WTC11 (cell line): ENCODE measurements at regions not wholly inside any gene's neighbourhood (a gene's known extent, or its start where the extent isn't known, plus 50 kb on each side); places are given as distances from the start of the nearest gene placed in this dataset.

ENCODE experiments used
- ATAC-seq: fragments of 200-7000 bp; cut with Tn5 transposase; 2 replicates; pipeline ENCODE4 v1.10.0; 2021; ENCODE audit warnings: mild to moderate bottlenecking, moderate library complexity
- CTCF ChIA-PET: fragments of 300-600 bp; sonication (Branson Sonifier 250); formaldehyde crosslinking; loops from one replicate; lab custom pipeline; 2021; ENCODE audit warnings: antibody characterized with exemption; lab: Charles Lee
- POLR2A ChIA-PET: fragments of 350-600 bp; sonication (Branson Sonifier 250); formaldehyde crosslinking; loops from one replicate; lab custom pipeline; 2021; ENCODE audit warnings: antibody characterized with exemption; lab: Charles Lee
- DNase-seq: peaks from one replicate; pipeline ENCODE4 v3.0.0; 2021; ENCODE audit warnings: low spot score
- H3K27ac Mint-ChIP-seq: 2 replicates; pipeline ENCODE4 v1.8.0; 2021; ENCODE audit warnings: mixed read lengths
- H3K27me3 Mint-ChIP-seq: 2 replicates; pipeline ENCODE4 v1.8.0; 2021; ENCODE audit warnings: low read depth, mild to moderate bottlenecking, moderate library complexity, mixed read lengths
- H3K36me3 Mint-ChIP-seq: 2 replicates; pipeline ENCODE4 v1.8.0; 2021; ENCODE audit warnings: mixed read lengths
- H3K4me1 Mint-ChIP-seq: 2 replicates; pipeline ENCODE4 v1.8.0; 2022; ENCODE audit warnings: mixed read lengths
- H3K4me3 Mint-ChIP-seq: 2 replicates; pipeline ENCODE4 v1.8.0; 2021; ENCODE audit warnings: mild to moderate bottlenecking, moderate library complexity, mixed read lengths
- H3K9me3 Mint-ChIP-seq: 2 replicates; pipeline ENCODE4 v1.8.0; 2021; ENCODE audit warnings: mixed read lengths
- ELF4 ChIP-seq: sonication (generic); formaldehyde crosslinking; IDR thresholded peaks from 2 replicates; pipeline ENCODE4 v1.8.1; 2022; ENCODE audit warnings: low read depth, mild to moderate bottlenecking, moderate library complexity, missing genetic modification reagents
- EMX1 ChIP-seq: fragments of 250-450 bp; sonication (Bioruptor Pico); IDR thresholded peaks from 2 replicates; pipeline ENCODE4 v1.8.0; 2021; ENCODE audit warnings: mild to moderate bottlenecking
- GTF2I ChIP-seq: fragments of 250-450 bp; sonication (Bioruptor Pico); conservative IDR thresholded peaks from 2 replicates; pipeline ENCODE4 v1.4.0; 2021; ENCODE audit warnings: mild to moderate bottlenecking
- NR1H2 ChIP-seq: sonication (generic); formaldehyde crosslinking; IDR thresholded peaks from 2 replicates; pipeline ENCODE4 v1.9.0; 2021; ENCODE audit warnings: mild to moderate bottlenecking, moderate library complexity, missing genetic modification reagents
- PRRX2 ChIP-seq: fragments of 250-450 bp; sonication (Bioruptor Pico); IDR thresholded peaks from 2 replicates; pipeline ENCODE4 v1.8.0; 2021; ENCODE audit warnings: mild to moderate bottlenecking
- RORB ChIP-seq: fragments of 250-450 bp; sonication (Bioruptor Pico); IDR thresholded peaks from 2 replicates; pipeline ENCODE4 v1.9.0; 2021; ENCODE audit warnings: mild to moderate bottlenecking
- SMAD4 ChIP-seq: sonication (generic); formaldehyde crosslinking; IDR thresholded peaks from 2 replicates; pipeline ENCODE4 v1.8.0; 2022; ENCODE audit warnings: mild to moderate bottlenecking, missing genetic modification reagents
- SP1 ChIP-seq: sonication (generic); formaldehyde crosslinking; conservative IDR thresholded peaks from 2 replicates; pipeline ENCODE4 v1.8.1; 2022; ENCODE audit warnings: missing genetic modification reagents
- ZNF416 ChIP-seq: fragments of 250-450 bp; sonication (Bioruptor Pico); IDR thresholded peaks from 2 replicates; pipeline ENCODE4 v1.9.0; 2021; ENCODE audit warnings: mild to moderate bottlenecking, inconsistent platforms
- TF ChIP-seq, protein P1 (sequence below): sonication (generic); formaldehyde crosslinking; IDR thresholded peaks from 2 replicates; pipeline ENCODE4 v1.8.1; 2023; ENCODE audit warnings: mild to moderate bottlenecking, missing genetic modification reagents
- TF ChIP-seq, protein P2 (sequence below): sonication (generic); formaldehyde crosslinking; IDR thresholded peaks from 2 replicates; pipeline ENCODE4 v1.8.1; 2022; ENCODE audit warnings: low read depth, mild to moderate bottlenecking, moderate library complexity, missing genetic modification reagents, borderline replicate concordance
- TF ChIP-seq, protein P3 (sequence below): fragments of 250-450 bp; sonication (Bioruptor Pico); IDR thresholded peaks from 2 replicates; pipeline ENCODE4 v1.9.0; 2021; ENCODE audit warnings: mild to moderate bottlenecking
- TF ChIP-seq, protein P4 (sequence below): sonication (generic); formaldehyde crosslinking; IDR thresholded peaks from 2 replicates; pipeline ENCODE4 v1.8.1; 2023; ENCODE audit warnings: mild to moderate bottlenecking, missing genetic modification reagents, borderline replicate concordance
- TF ChIP-seq, protein P5 (sequence below): sonication (generic); formaldehyde crosslinking; IDR thresholded peaks from 2 replicates; pipeline ENCODE4 v1.8.1; 2022; ENCODE audit warnings: low read depth, missing genetic modification reagents, borderline replicate concordance
- TF ChIP-seq, protein P6 (sequence below): sonication (generic); formaldehyde crosslinking; IDR thresholded peaks from 2 replicates; pipeline ENCODE4 v1.8.0; 2022; ENCODE audit warnings: missing genetic modification reagents
- TF ChIP-seq, protein P7 (sequence below): sonication (generic); formaldehyde crosslinking; conservative IDR thresholded peaks from 2 replicates; pipeline ENCODE4 v1.8.1; 2023; ENCODE audit warnings: mild to moderate bottlenecking, low read depth, missing genetic modification reagents, moderate library complexity

DNA sequence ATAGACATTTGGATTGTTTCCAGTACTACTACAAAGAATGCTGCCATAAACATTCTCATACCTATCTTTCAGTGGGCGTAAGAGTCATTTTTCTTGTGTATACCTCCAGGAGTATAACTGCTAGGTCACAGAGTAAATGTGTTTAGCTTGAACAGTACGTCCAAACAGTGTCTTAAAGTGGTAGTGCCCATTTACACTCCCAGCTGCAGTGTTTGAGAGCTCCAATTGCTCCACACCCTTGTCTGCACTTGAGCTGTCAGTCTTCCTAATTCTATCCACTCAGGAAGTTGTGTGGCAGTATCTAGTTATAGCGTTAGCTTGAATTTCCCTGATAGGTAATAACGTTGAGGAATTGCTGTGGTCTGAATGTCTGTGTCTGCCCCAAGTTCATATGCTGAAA lies 404.7 kb upstream of the PPP2R3A start:
- ATAC-seq (no peak), DNase-seq (no peak)
- CTCF ChIA-PET = no interaction called here
- H3K4me3 Mint-ChIP-seq = no peak overlapping the region
- no peaks in the 10 kb centered on the region for H3K27me3 Mint-ChIP-seq
- H3K9me3 Mint-ChIP-seq = peaks cover 5% of the 10 kb centered on the region
- no peak for TF ChIP-seq GTF2I (CRISPR knock-in tag)
- TF ChIP-seq ZNF416 (CRISPR knock-in tag) = no peak
- TF ChIP-seq, protein P1, sequence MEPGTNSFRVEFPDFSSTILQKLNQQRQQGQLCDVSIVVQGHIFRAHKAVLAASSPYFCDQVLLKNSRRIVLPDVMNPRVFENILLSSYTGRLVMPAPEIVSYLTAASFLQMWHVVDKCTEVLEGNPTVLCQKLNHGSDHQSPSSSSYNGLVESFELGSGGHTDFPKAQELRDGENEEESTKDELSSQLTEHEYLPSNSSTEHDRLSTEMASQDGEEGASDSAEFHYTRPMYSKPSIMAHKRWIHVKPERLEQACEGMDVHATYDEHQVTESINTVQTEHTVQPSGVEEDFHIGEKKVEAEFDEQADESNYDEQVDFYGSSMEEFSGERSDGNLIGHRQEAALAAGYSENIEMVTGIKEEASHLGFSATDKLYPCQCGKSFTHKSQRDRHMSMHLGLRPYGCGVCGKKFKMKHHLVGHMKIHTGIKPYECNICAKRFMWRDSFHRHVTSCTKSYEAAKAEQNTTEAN = no peak
- TF ChIP-seq, protein P2, sequence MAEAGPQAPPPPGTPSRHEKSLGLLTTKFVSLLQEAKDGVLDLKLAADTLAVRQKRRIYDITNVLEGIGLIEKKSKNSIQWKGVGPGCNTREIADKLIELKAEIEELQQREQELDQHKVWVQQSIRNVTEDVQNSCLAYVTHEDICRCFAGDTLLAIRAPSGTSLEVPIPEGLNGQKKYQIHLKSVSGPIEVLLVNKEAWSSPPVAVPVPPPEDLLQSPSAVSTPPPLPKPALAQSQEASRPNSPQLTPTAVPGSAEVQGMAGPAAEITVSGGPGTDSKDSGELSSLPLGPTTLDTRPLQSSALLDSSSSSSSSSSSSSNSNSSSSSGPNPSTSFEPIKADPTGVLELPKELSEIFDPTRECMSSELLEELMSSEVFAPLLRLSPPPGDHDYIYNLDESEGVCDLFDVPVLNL (CRISPR knock-in tag) = no peak
- TF ChIP-seq SMAD4 (CRISPR knock-in tag) = no peak
- TF ChIP-seq, protein P3, sequence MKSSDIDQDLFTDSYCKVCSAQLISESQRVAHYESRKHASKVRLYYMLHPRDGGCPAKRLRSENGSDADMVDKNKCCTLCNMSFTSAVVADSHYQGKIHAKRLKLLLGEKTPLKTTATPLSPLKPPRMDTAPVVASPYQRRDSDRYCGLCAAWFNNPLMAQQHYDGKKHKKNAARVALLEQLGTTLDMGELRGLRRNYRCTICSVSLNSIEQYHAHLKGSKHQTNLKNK = no peak
- no peaks in the 10 kb centered on the region for H3K36me3 Mint-ChIP-seq
- POLR2A ChIA-PET = no interaction called here
- no peak overlapping the region for H3K27ac Mint-ChIP-seq
- 0 out of 2 replicates have a peak, but pooled peaks cover 7% of the 10 kb centered on the region for H3K4me1 Mint-ChIP-seq

DNA sequence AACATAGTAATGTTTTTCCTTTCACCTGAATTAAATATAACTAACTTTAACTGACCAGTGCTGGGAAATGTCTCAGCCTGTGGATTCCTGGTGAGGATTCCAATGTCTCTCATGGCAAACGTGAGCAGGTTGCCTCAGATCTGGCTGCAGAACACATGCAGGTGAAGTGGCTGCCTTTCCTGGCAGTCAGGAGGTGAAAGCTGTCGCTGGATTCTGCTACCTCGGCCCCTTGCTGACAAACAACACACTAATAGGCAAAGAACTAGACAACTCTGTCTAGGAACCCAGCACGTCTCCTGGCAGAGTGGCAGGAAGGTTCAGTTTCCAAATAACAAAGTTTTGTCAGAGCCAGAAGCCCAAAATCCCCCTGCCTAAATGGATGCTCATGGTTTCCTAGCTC lies 400.8 kb upstream of the PPP2R3A start:
- ATAC-seq (no peak), DNase-seq (no peak)
- TF ChIP-seq NR1H2 (CRISPR knock-in tag) = no peak
- no peak for TF ChIP-seq EMX1 (CRISPR knock-in tag)
- TF ChIP-seq, protein P4, sequence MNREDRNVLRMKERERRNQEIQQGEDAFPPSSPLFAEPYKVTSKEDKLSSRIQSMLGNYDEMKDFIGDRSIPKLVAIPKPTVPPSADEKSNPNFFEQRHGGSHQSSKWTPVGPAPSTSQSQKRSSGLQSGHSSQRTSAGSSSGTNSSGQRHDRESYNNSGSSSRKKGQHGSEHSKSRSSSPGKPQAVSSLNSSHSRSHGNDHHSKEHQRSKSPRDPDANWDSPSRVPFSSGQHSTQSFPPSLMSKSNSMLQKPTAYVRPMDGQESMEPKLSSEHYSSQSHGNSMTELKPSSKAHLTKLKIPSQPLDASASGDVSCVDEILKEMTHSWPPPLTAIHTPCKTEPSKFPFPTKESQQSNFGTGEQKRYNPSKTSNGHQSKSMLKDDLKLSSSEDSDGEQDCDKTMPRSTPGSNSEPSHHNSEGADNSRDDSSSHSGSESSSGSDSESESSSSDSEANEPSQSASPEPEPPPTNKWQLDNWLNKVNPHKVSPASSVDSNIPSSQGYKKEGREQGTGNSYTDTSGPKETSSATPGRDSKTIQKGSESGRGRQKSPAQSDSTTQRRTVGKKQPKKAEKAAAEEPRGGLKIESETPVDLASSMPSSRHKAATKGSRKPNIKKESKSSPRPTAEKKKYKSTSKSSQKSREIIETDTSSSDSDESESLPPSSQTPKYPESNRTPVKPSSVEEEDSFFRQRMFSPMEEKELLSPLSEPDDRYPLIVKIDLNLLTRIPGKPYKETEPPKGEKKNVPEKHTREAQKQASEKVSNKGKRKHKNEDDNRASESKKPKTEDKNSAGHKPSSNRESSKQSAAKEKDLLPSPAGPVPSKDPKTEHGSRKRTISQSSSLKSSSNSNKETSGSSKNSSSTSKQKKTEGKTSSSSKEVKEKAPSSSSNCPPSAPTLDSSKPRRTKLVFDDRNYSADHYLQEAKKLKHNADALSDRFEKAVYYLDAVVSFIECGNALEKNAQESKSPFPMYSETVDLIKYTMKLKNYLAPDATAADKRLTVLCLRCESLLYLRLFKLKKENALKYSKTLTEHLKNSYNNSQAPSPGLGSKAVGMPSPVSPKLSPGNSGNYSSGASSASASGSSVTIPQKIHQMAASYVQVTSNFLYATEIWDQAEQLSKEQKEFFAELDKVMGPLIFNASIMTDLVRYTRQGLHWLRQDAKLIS (CRISPR knock-in tag) = no peak
- TF ChIP-seq, protein P5, sequence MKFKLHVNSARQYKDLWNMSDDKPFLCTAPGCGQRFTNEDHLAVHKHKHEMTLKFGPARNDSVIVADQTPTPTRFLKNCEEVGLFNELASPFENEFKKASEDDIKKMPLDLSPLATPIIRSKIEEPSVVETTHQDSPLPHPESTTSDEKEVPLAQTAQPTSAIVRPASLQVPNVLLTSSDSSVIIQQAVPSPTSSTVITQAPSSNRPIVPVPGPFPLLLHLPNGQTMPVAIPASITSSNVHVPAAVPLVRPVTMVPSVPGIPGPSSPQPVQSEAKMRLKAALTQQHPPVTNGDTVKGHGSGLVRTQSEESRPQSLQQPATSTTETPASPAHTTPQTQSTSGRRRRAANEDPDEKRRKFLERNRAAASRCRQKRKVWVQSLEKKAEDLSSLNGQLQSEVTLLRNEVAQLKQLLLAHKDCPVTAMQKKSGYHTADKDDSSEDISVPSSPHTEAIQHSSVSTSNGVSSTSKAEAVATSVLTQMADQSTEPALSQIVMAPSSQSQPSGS (CRISPR knock-in tag) = no peak
- TF ChIP-seq ELF4 (CRISPR knock-in tag) = no peak
- no peak for TF ChIP-seq PRRX2
- Mint-ChIP-seq H3K27me3 (no peaks in the 10 kb centered on the region), H3K36me3 (no peaks in the 10 kb centered on the region), H3K4me3 (no peak overlapping the region), H3K9me3 (peaks cover 9% of the 10 kb centered on the region), H3K4me1 (peaks cover 7% of the 10 kb centered on the region; the same call in 1 of the 2 replicates), H3K27ac (no peak overlapping the region)
- ChIA-PET CTCF (no interaction called here), POLR2A (no interaction called here)

DNA sequence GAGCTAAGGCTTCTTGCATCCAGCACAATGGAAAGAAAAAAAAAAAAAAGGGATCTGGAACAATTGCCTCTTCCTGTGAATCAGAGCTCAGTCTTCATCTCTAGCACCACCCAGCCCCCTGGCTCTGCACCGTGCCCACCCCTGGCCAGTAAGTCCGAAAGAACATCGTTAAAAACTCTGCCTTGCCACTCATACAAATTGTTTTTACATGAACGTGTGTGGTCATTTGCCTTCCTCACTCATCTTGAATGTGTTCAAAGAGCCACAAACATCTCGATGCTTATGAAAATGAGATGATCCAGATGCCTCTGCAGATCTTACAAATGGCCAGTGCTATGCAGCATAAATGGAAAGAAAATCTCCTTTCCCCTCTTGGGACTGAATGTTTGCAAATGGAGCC lies 400.0 kb upstream of the PPP2R3A start:
- no peaks in the 10 kb centered on the region; the same call in 1 of the 2 replicates for H3K27me3 Mint-ChIP-seq
- H3K9me3 Mint-ChIP-seq = peaks cover 9% of the 10 kb centered on the region
- POLR2A ChIA-PET = no interaction called here
- H3K4me3 Mint-ChIP-seq = no peak overlapping the region
- H3K27ac Mint-ChIP-seq = no peak overlapping the region
- no peaks in the 10 kb centered on the region for H3K36me3 Mint-ChIP-seq
- peaks cover 7% of the 10 kb centered on the region; the same call in 1 of the 2 replicates for H3K4me1 Mint-ChIP-seq
- DNase-seq = no peak
- no peak for ATAC-seq
- CTCF ChIA-PET = no interaction called here
- TF ChIP-seq, protein P5 (CRISPR knock-in tag) = no peak
- no peak for TF ChIP-seq RORB (CRISPR knock-in tag)
- TF ChIP-seq, protein P6, sequence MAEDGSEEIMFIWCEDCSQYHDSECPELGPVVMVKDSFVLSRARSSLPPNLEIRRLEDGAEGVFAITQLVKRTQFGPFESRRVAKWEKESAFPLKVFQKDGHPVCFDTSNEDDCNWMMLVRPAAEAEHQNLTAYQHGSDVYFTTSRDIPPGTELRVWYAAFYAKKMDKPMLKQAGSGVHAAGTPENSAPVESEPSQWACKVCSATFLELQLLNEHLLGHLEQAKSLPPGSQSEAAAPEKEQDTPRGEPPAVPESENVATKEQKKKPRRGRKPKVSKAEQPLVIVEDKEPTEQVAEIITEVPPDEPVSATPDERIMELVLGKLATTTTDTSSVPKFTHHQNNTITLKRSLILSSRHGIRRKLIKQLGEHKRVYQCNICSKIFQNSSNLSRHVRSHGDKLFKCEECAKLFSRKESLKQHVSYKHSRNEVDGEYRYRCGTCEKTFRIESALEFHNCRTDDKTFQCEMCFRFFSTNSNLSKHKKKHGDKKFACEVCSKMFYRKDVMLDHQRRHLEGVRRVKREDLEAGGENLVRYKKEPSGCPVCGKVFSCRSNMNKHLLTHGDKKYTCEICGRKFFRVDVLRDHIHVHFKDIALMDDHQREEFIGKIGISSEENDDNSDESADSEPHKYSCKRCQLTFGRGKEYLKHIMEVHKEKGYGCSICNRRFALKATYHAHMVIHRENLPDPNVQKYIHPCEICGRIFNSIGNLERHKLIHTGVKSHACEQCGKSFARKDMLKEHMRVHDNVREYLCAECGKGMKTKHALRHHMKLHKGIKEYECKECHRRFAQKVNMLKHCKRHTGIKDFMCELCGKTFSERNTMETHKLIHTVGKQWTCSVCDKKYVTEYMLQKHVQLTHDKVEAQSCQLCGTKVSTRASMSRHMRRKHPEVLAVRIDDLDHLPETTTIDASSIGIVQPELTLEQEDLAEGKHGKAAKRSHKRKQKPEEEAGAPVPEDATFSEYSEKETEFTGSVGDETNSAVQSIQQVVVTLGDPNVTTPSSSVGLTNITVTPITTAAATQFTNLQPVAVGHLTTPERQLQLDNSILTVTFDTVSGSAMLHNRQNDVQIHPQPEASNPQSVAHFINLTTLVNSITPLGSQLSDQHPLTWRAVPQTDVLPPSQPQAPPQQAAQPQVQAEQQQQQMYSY (CRISPR knock-in tag) = no peak
- TF ChIP-seq SP1 = no peak
- TF ChIP-seq, protein P7, sequence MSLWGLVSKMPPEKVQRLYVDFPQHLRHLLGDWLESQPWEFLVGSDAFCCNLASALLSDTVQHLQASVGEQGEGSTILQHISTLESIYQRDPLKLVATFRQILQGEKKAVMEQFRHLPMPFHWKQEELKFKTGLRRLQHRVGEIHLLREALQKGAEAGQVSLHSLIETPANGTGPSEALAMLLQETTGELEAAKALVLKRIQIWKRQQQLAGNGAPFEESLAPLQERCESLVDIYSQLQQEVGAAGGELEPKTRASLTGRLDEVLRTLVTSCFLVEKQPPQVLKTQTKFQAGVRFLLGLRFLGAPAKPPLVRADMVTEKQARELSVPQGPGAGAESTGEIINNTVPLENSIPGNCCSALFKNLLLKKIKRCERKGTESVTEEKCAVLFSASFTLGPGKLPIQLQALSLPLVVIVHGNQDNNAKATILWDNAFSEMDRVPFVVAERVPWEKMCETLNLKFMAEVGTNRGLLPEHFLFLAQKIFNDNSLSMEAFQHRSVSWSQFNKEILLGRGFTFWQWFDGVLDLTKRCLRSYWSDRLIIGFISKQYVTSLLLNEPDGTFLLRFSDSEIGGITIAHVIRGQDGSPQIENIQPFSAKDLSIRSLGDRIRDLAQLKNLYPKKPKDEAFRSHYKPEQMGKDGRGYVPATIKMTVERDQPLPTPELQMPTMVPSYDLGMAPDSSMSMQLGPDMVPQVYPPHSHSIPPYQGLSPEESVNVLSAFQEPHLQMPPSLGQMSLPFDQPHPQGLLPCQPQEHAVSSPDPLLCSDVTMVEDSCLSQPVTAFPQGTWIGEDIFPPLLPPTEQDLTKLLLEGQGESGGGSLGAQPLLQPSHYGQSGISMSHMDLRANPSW = no peak
